ENCODE measurements at regions not wholly inside any gene's neighbourhood (a gene's known extent, or its start where the extent isn't known, plus 50 kb on each side); places are given as distances from the start of the nearest gene placed in this dataset.

GRCh38 chr6:25050356-25050755, 114.6 kb upstream of the RIPOR2 start:
- peak overlapping the region; percentile 58 for H3K27ac ChIP-seq

GRCh38 chr6:25051083-25051482, 115.3 kb upstream of the RIPOR2 start:
- no peak for TF ChIP-seq CTCF (conservative IDR thresholded peaks at IDR 0.05)
- peak overlapping the region; percentile 58 for H3K27ac ChIP-seq

More at GRCh38 chr6:25050356-25050755, 114.6 kb upstream of the RIPOR2 start:
- TF ChIP-seq CTCF (conservative IDR thresholded peaks at IDR 0.05): no peak

GRCh38 chr6:25052181-25052580, 116.4 kb upstream of the RIPOR2 start:
- peak overlapping the region; percentile 58 for H3K27ac ChIP-seq
- no peak for TF ChIP-seq CTCF (conservative IDR thresholded peaks at IDR 0.05)

- H3K27ac ChIP-seq: no peak overlapping the region
- TF ChIP-seq CTCF (conservative IDR thresholded peaks at IDR 0.05): no peak
Measured at GRCh38 chr6:25053875-25054371, 118.2 kb upstream of the RIPOR2 start.

- H3K27ac ChIP-seq: no peak overlapping the region
- no peak for TF ChIP-seq CTCF (conservative IDR thresholded peaks at IDR 0.05)
Measured at GRCh38 chr6:25054469-25054868, 118.7 kb upstream of the RIPOR2 start.

- no peak overlapping the region for H3K27ac ChIP-seq
- no peak for TF ChIP-seq CTCF (conservative IDR thresholded peaks at IDR 0.05)
Measured at GRCh38 chr6:25056130-25056529, 120.4 kb upstream of the RIPOR2 start.

GRCh38 chr6:25057111-25057905, 121.5 kb upstream of the RIPOR2 start:
- H3K27ac ChIP-seq: no peak overlapping the region
- no peak for TF ChIP-seq CTCF (conservative IDR thresholded peaks at IDR 0.05)

All from VCaP (cell line).